ENCODE measurements at regions not wholly inside any gene's neighbourhood (a gene's known extent, or its start where the extent isn't known, plus 50 kb on each side); places are given as distances from the start of the nearest gene placed in this dataset.

- TF ChIP-seq POLR2A (IDR thresholded peaks at IDR 0.05; ENCODE audit: low read depth, low read length) (no peak), POLR2AphosphoS5 (IDR thresholded peaks at IDR 0.05; ENCODE audit: low read depth, low read length) (no peak)
These were observed 231.2 kb upstream of the SGCD start for GRCh38 chr5:156095709-156096241.

All from GM12892 (cell line).